Right lobe of liver (tissue), 6 donors: ENCODE measurements at regions not wholly inside any gene's neighbourhood (a gene's known extent, or its start where the extent isn't known, plus 50 kb on each side); places are given as distances from the start of the nearest gene placed in this dataset.

Source experiments
- ATAC-seq, 4 donors: fragments of 200-7000 bp; cut with Tn5 transposase; one replicate each; pipeline ENCODE4 v1.9.1; 2020; ENCODE audit warnings: mild to moderate bottlenecking in 4 of 4, moderate library complexity in 4 of 4
- DNase-seq, 3 donors: peaks; one replicate each; pipeline ENCODE4 v3.0.0-alpha.2; 2020
- H3K27ac ChIP-seq, 3 donors: fragments of 200-600 bp; one replicate each; pipeline ENCODE4 v1.8.0; 2022
- H3K27me3 ChIP-seq, 2 donors: fragments of 200-600 bp; one replicate each; pipeline ENCODE4 v1.8.0; 2022
- H3K36me3 ChIP-seq, 4 donors: fragments of 200-600 bp; sonication (generic) in 1 of 4; one replicate each; pipeline versions ENCODE4 v1.5.1 to v1.8.0; 2017 to 2022; ENCODE audit warnings: control low read depth in 1 of 4
- H3K4me1 ChIP-seq, 4 donors: fragments of 200-600 bp; sonication (generic) in 1 of 4; one replicate each; pipeline versions ENCODE4 v1.5.1 to v1.8.0; 2017 to 2022; ENCODE audit warnings: control low read depth in 1 of 4
- H3K4me3 ChIP-seq, 3 donors: fragments of 200-600 bp; one replicate each; pipeline ENCODE4 v1.8.0; 2022
- H3K9me3 ChIP-seq, 4 donors: fragments of 200-600 bp; sonication (generic) in 1 of 4; one replicate each; pipeline versions ENCODE4 v1.5.1 to v1.8.0; 2017 to 2022; ENCODE audit warnings: control low read depth in 1 of 4
- POLR2A ChIP-seq: fragments of 450-650 bp; IDR thresholded peaks from one replicate; pipeline ENCODE4 v1.6.1; 2017; ENCODE audit warnings: antibody characterized with exemption, mild to moderate bottlenecking
- WGBS: methylation state at CpG from one replicate; pipeline ENCODE4 v1.1.6; 2018; ENCODE audit warnings: low coverage, low lambda C conversion rate; ENCODE audit not compliant: insufficient coverage; ENCODE audit errors: missing lambda C conversion rate; 5-methylcytosine and 5-hydroxymethylcytosine counted together
- intact Hi-C, 2 donors: fragments of 100-400 bp; cut with DNase I; formaldehyde crosslinking; loops; one replicate each; pipeline versions ENCODE4 v1.11.2 to v1.14.1; 2022
- TF ChIP-seq, protein P1 (sequence below), 4 donors: fragments of 200-600 bp in 3 of 4; fragments of 450-650 bp in 1 of 4; IDR thresholded peaks; one replicate each; pipeline versions ENCODE4 v1.5.1 to v1.8.0; 2016 to 2022; ENCODE audit warnings: antibody characterized with exemption in 4 of 4, mild to moderate bottlenecking in 2 of 4
- donor health status: DM: no; HTN: yes; CAD: no.
- donor health status: DM: no; HTN: no; CAD: no.
- donor health status: DM: no; HTN: no; CAD: no.
- donor health status: DM: no; HTN: yes; CAD: no.
- donor health status: DM: no; HTN: yes; CAD: no.

DNA sequence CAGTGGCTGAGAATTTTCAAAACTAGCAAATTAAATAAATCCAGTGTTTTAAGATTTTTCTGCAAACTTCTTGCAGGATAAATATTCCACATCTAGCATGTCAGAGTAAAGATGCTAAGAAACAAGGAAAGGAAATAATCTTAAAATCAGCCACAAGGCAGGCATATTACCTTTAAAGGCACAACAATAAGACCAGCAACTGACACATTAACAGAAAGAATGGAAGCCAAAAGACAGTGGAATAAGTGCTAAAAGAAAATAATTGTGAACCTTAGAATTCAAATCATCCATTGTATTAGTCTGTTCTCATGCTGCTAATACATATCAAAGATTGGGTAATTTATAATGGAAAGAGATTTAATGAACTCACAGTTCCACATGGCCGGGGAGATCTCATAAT lies 132.4 kb downstream of the FAR1 start:
- ATAC-seq (no peak), DNase-seq (no peak)
- no peak for TF ChIP-seq POLR2A
- TF ChIP-seq, protein P1, sequence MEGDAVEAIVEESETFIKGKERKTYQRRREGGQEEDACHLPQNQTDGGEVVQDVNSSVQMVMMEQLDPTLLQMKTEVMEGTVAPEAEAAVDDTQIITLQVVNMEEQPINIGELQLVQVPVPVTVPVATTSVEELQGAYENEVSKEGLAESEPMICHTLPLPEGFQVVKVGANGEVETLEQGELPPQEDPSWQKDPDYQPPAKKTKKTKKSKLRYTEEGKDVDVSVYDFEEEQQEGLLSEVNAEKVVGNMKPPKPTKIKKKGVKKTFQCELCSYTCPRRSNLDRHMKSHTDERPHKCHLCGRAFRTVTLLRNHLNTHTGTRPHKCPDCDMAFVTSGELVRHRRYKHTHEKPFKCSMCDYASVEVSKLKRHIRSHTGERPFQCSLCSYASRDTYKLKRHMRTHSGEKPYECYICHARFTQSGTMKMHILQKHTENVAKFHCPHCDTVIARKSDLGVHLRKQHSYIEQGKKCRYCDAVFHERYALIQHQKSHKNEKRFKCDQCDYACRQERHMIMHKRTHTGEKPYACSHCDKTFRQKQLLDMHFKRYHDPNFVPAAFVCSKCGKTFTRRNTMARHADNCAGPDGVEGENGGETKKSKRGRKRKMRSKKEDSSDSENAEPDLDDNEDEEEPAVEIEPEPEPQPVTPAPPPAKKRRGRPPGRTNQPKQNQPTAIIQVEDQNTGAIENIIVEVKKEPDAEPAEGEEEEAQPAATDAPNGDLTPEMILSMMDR (IDR thresholded peaks at IDR 0.05): no peak
- no peak overlapping the region for H3K27ac ChIP-seq
- intact Hi-C loops: no loop called here
- H3K36me3 ChIP-seq: no peaks in the 10 kb centered on the region
- WGBS: 60% methylated on average over 1 of the region's 1 CpG
- no peaks in the 10 kb centered on the region for H3K9me3 ChIP-seq
- no peaks in the 10 kb centered on the region for H3K27me3 ChIP-seq
- H3K4me1 ChIP-seq: no peaks in the 10 kb centered on the region
- H3K4me3 ChIP-seq: no peak overlapping the region

DNA sequence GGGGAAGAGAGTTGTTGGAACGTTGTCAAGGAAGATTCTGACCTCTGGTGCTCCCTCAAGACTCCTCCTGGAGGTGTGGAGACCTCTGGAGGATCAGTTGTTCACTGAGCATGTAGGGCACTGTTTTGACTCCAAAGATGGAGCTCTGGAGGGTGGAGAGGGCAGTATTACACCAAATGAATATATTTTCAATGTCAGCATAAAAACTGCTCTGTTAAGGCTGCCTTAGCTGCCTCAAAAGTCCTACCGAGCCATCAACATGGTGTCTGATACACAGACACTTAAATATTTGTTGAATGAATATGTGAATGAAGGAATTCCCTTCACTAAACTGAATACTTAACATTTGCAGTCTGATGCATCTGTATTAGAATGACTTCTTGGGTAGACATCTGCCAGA lies 144.2 kb upstream of the SPON1 start:
- Histone ChIP-seq H3K27ac (no peak overlapping the region), H3K27me3 (no peaks in the 10 kb centered on the region), H3K4me3 (no peak overlapping the region), H3K4me1 (no peaks in the 10 kb centered on the region), H3K36me3 (no peaks in the 10 kb centered on the region), H3K9me3 (no peaks in the 10 kb centered on the region)
- no peak for ATAC-seq
- intact Hi-C loops: no loop called here
- DNase-seq: no peak
- 29% methylated on average over 2 of the region's 2 CpGs for WGBS
- no peak for TF ChIP-seq POLR2A
- TF ChIP-seq, protein P1 (IDR thresholded peaks at IDR 0.05): no peak

DNA sequence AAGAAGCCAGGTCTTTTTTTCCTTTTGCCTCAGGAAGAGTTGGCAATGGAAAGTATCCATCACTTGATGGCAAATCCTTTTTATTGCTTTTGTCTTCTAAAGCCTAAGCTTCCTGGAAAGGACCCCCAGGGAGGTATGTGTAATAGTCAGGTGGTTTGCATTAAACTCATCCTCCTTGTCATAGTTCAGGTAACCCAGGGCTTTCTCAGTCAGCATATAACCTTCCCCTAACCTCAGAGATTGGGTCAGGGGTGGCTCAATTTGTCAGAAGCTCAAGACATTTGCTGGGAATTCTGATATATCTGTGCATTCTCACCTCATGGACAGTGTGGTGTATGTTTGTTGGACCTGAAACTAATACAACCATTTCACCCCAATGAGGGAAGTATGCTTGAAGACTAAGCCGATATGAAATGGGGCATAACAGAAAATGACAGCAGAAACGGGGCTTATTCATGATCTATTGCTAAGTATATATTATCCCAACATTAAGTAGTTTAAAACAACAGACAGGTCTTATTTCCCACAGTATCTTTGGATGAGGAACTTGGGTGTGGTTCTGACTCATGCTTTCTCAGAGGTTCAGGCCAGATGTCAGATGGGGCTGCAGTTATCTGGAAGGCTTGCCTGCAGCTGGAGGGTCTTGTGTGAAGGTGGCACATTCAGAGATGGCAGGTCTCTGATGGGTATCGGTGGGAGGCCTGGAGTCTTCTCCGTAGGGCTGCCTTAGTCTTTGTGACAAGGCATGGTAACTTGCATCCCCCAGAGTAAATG lies 135.8 kb upstream of the SPON1 start:
- no peaks in the 10 kb centered on the region for H3K36me3 ChIP-seq
- DNase-seq (no peak), ATAC-seq (no peak)
- no peaks in the 10 kb centered on the region for H3K4me1 ChIP-seq
- no peak overlapping the region for H3K27ac ChIP-seq
- no peak overlapping the region for H3K4me3 ChIP-seq
- H3K27me3 ChIP-seq: no peaks in the 10 kb centered on the region
- TF ChIP-seq, protein P1 (IDR thresholded peaks at IDR 0.05): no peak
- TF ChIP-seq POLR2A: no peak
- no peaks in the 10 kb centered on the region for H3K9me3 ChIP-seq
- intact Hi-C loops: no loop called here
- WGBS: 50% methylated on average over 4 of the region's 4 CpGs

DNA sequence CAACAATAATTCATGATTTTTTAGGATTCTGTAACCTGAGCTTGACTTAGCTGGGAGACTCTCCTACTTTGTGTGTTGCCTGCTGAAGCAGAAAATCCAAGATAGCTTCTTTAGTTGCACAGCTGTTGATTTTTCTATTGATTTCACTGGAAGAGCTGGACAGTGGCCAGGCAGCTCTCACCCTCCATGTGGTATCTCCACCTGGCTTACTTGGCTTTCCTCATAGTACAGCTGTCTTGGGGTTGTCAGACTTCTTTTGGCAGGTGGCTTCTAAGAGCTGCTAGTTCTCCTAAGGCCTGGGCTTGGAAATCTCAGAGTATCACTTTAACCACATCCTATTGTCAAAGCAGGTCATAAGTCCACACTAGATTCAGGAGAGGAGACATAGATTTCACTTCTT lies 130.8 kb upstream of the SPON1 start:
- intact Hi-C loops: no loop called here
- ATAC-seq: no peak
- H3K4me1 ChIP-seq: no peaks in the 10 kb centered on the region
- no peak overlapping the region for H3K27ac ChIP-seq
- H3K4me3 ChIP-seq: no peak overlapping the region
- no peaks in the 10 kb centered on the region for H3K9me3 ChIP-seq
- DNase-seq: no peak
- no peaks in the 10 kb centered on the region for H3K27me3 ChIP-seq
- no peak for TF ChIP-seq POLR2A
- TF ChIP-seq, protein P1 (IDR thresholded peaks at IDR 0.05): no peak
- H3K36me3 ChIP-seq: no peaks in the 10 kb centered on the region

DNA sequence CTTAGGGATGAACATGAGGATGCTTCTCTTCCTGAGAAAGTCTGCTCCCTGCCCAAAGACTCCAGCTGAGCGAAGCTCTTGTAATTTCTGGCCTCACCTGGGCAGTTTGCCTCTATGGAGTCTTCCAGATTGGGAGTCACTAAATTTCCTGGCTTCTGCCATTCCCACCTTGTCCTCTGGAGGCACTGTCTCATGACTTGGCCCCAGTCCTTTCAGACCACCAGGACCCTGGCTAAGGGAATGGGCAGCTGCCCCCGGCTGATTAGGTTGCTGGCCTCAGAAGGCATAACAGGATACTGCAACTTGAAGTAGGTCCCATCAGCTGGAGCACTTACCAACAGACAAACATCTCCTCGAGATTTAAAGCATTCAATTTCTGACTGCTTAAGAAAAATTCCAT lies 128.1 kb upstream of the SPON1 start:
- Histone ChIP-seq H3K4me1 (no peaks in the 10 kb centered on the region), H3K27me3 (no peaks in the 10 kb centered on the region), H3K27ac (no peak overlapping the region), H3K4me3 (no peak overlapping the region), H3K9me3 (no peaks in the 10 kb centered on the region), H3K36me3 (no peaks in the 10 kb centered on the region)
- no peak for ATAC-seq
- intact Hi-C loops: no loop called here
- TF ChIP-seq POLR2A: no peak
- TF ChIP-seq, protein P1 (IDR thresholded peaks at IDR 0.05): no peak
- 27% methylated on average over 3 of the region's 3 CpGs for WGBS
- no peak for DNase-seq
